Endodermal cell (in vitro differentiated cells): ENCODE measurements at regions not wholly inside any gene's neighbourhood (a gene's known extent, or its start where the extent isn't known, plus 50 kb on each side); places are given as distances from the start of the nearest gene placed in this dataset.

ENCODE experiments used
- DNase-seq: peaks from one replicate; pipeline ENCODE4 v3.0.0-alpha.2; 2017
- H3K27ac ChIP-seq: 2 replicates; pipeline ENCODE4 v1.5.1; 2013; ENCODE audit warnings: mild to moderate bottlenecking, low read depth, low read length, moderate library complexity
- H3K27me3 ChIP-seq: 2 replicates; pipeline ENCODE4 v1.6.1; 2013; ENCODE audit warnings: mild to moderate bottlenecking, low read length, moderate library complexity; ENCODE audit not compliant: insufficient read depth, control insufficient read depth, poor library complexity, severe bottlenecking
- H3K36me3 ChIP-seq: 2 replicates; pipeline ENCODE4 v1.7.0; 2013; ENCODE audit warnings: mild to moderate bottlenecking, low read length, moderate library complexity; ENCODE audit not compliant: control insufficient read depth, insufficient read depth
- H3K4me1 ChIP-seq: one replicate; pipeline ENCODE4 v1.7.0; 2013; ENCODE audit warnings: low read length; ENCODE audit not compliant: control insufficient read depth, insufficient read depth
- H3K4me3 ChIP-seq: 2 replicates; pipeline ENCODE4 v1.5.1; 2013; ENCODE audit warnings: mild to moderate bottlenecking, low read length, moderate library complexity
- H3K9ac ChIP-seq: 2 replicates; pipeline ENCODE4 v1.6.1; 2013; ENCODE audit warnings: mild to moderate bottlenecking, low read length, moderate library complexity; ENCODE audit not compliant: poor library complexity, severe bottlenecking; ENCODE audit errors: extremely low read depth
- H3K9me3 ChIP-seq: 2 replicates; pipeline ENCODE4 v1.6.1; 2013; ENCODE audit warnings: mild to moderate bottlenecking, low read length, moderate library complexity; ENCODE audit not compliant: control insufficient read depth
- H3K27ac Mint-ChIP-seq: 2 replicates; pipeline ENCODE4 v1.8.0; 2020; ENCODE audit warnings: mixed read lengths
- H3K27me3 Mint-ChIP-seq: 2 replicates; pipeline ENCODE4 v1.8.0; 2021; ENCODE audit warnings: mild to moderate bottlenecking, mixed read lengths; ENCODE audit not compliant: insufficient read depth
- H3K36me3 Mint-ChIP-seq: 2 replicates; pipeline ENCODE4 v1.8.0; 2020; ENCODE audit warnings: low read depth, mixed read lengths
- H3K4me1 Mint-ChIP-seq: 2 replicates; pipeline ENCODE4 v1.8.0; 2020; ENCODE audit warnings: mixed read lengths
- H3K4me3 Mint-ChIP-seq: 2 replicates; pipeline ENCODE4 v1.8.0; 2020; ENCODE audit warnings: mild to moderate bottlenecking, moderate library complexity, mixed read lengths
- H3K9me3 Mint-ChIP-seq: 2 replicates; pipeline ENCODE4 v1.8.0; 2020; ENCODE audit warnings: mild to moderate bottlenecking, mixed read lengths
- WGBS, 2 experiments: methylation state at CpG; one replicate each; pipeline versions ENCODE4 v1.1.5 to v1.1.7; 2013; ENCODE audit warnings: missing lambda C conversion rate in 2 of 2, mixed read lengths in 1 of 2; ENCODE audit not compliant: insufficient coverage in 1 of 2, insufficient read length in 1 of 2; 5-methylcytosine and 5-hydroxymethylcytosine counted together
- TF ChIP-seq, protein P1 (sequence below): fragments of 200-600 bp; sonication (generic); conservative IDR thresholded peaks from 2 replicates; pipeline ENCODE4 v1.5.0; 2021; ENCODE audit warnings: antibody characterized with exemption, mild to moderate bottlenecking

- no peak for DNase-seq
- peak overlapping the region; percentile 18 for H3K27ac ChIP-seq
- 76 to 100% methylated on average over 1 to 6 of the region's 7 CpGs for WGBS, 2 experiments
Observed at GRCh38 chr4:181308476-181309312, 934.5 kb upstream of the TENM3 start.

GRCh38 chr4:181312066-181312465 is 931.1 kb upstream of the TENM3 start:
- H3K4me1 ChIP-seq = no peaks in the 10 kb centered on the region
- no peaks in the 10 kb centered on the region for H3K27me3 ChIP-seq
- Mint-ChIP-seq H3K27ac (no peak overlapping the region), H3K27me3 (no peaks in the 10 kb centered on the region), H3K36me3 (no peaks in the 10 kb centered on the region), H3K4me1 (peaks cover 9% of the 10 kb centered on the region), H3K4me3 (no peak overlapping the region), H3K9me3 (peaks cover 5% of the 10 kb centered on the region)
- H3K9me3 ChIP-seq = peaks cover 6% of the 10 kb centered on the region
- TF ChIP-seq, protein P1, sequence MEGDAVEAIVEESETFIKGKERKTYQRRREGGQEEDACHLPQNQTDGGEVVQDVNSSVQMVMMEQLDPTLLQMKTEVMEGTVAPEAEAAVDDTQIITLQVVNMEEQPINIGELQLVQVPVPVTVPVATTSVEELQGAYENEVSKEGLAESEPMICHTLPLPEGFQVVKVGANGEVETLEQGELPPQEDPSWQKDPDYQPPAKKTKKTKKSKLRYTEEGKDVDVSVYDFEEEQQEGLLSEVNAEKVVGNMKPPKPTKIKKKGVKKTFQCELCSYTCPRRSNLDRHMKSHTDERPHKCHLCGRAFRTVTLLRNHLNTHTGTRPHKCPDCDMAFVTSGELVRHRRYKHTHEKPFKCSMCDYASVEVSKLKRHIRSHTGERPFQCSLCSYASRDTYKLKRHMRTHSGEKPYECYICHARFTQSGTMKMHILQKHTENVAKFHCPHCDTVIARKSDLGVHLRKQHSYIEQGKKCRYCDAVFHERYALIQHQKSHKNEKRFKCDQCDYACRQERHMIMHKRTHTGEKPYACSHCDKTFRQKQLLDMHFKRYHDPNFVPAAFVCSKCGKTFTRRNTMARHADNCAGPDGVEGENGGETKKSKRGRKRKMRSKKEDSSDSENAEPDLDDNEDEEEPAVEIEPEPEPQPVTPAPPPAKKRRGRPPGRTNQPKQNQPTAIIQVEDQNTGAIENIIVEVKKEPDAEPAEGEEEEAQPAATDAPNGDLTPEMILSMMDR = no peak
- WGBS, 2 experiments = 91 to 92% methylated on average over 3 to 4 of the region's 4 CpGs
- H3K4me3 ChIP-seq = no peak overlapping the region
- no peak for DNase-seq
- H3K27ac ChIP-seq = no peak overlapping the region
- no peaks in the 10 kb centered on the region for H3K36me3 ChIP-seq
- no peak overlapping the region for H3K9ac ChIP-seq

More at GRCh38 chr4:181308476-181309312, 934.5 kb upstream of the TENM3 start:
- no peak overlapping the region for H3K9ac ChIP-seq
- Mint-ChIP-seq H3K36me3 (no peaks in the 10 kb centered on the region), H3K9me3 (no peaks in the 10 kb centered on the region), H3K27me3 (no peaks in the 10 kb centered on the region), H3K4me3 (no peak overlapping the region), H3K27ac (no peak overlapping the region), H3K4me1 (peaks cover 11% of the 10 kb centered on the region)
- no peak overlapping the region for H3K4me3 ChIP-seq
- TF ChIP-seq, protein P1 = no peak
- H3K36me3 ChIP-seq = no peaks in the 10 kb centered on the region
- H3K4me1 ChIP-seq = no peaks in the 10 kb centered on the region
- H3K27me3 ChIP-seq = no peaks in the 10 kb centered on the region
- no peaks in the 10 kb centered on the region for H3K9me3 ChIP-seq

DNA sequence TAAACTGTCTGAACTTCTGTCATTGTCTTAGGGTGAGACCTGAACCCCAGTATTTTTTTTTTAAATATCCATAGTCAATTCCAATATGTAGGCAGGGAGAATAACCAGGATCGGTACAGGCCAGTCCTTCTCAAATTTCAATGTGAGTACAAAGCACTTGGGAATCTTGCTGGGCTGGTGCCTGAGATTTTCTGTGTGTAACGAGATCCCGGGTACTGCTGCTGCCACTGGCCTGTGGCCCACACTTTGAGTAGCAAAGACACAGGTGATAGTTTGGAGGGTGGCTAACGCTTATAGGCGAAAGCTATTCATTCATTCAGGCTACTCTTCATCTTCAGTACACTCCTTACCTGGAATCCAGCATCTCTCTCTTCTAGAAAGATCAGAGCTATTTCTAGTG is 923.6 kb upstream of the TENM3 start:
- Mint-ChIP-seq H3K4me1 (no peaks in the 10 kb centered on the region), H3K36me3 (no peaks in the 10 kb centered on the region), H3K9me3 (peaks cover 2% of the 10 kb centered on the region), H3K4me3 (no peak overlapping the region), H3K27ac (no peak overlapping the region), H3K27me3 (no peaks in the 10 kb centered on the region)
- no peak for DNase-seq
- no peak overlapping the region for H3K9ac ChIP-seq
- no peak overlapping the region for H3K27ac ChIP-seq
- no peaks in the 10 kb centered on the region for H3K4me1 ChIP-seq
- H3K9me3 ChIP-seq = peaks cover 2% of the 10 kb centered on the region
- WGBS, 2 experiments = 75% methylated on average over 2 to 5 of the region's 5 CpGs
- no peaks in the 10 kb centered on the region for H3K27me3 ChIP-seq
- TF ChIP-seq, protein P1 = no peak
- H3K4me3 ChIP-seq = no peak overlapping the region
- no peaks in the 10 kb centered on the region for H3K36me3 ChIP-seq
